Neural cell (in vitro differentiated cells): ENCODE measurements at regions not wholly inside any gene's neighbourhood (a gene's known extent, or its start where the extent isn't known, plus 50 kb on each side); places are given as distances from the start of the nearest gene placed in this dataset.

Experiments used
- H2AFZ ChIP-seq: fragments of 200-600, 300-800 bp; sonication (generic), shearing (Covaris generic); 2 replicates; pipeline ENCODE4 v1.6.0; 2014; ENCODE audit warnings: low read depth, mild to moderate bottlenecking, antibody characterized with exemption, low read length, moderate library complexity
- H3F3A ChIP-seq: fragments of 200-600 bp; shearing (Covaris generic); 2 replicates; pipeline ENCODE4 v1.6.1; 2016; ENCODE audit warnings: mild to moderate bottlenecking, moderate library complexity, mixed read lengths, antibody characterized with exemption, low read length; ENCODE audit not compliant: insufficient read depth, poor library complexity, severe bottlenecking
- H3K27ac ChIP-seq: fragments of 200-600, 300-800 bp; sonication (generic), shearing (Covaris generic); 2 replicates; pipeline ENCODE4 v1.5.1; 2014; ENCODE audit warnings: mild to moderate bottlenecking, low read length, moderate library complexity
- H3K27me3 ChIP-seq: fragments of 300-800, 200-600 bp; sonication (generic), shearing (Covaris generic); 2 replicates; pipeline ENCODE4 v1.6.0; 2014; ENCODE audit warnings: mild to moderate bottlenecking, low read depth, low read length, moderate library complexity; ENCODE audit not compliant: insufficient read depth
- H3K36me3 ChIP-seq: fragments of 300-800, 200-600 bp; sonication (generic), shearing (Covaris generic); 2 replicates; pipeline ENCODE4 v1.5.1; 2014; ENCODE audit warnings: mild to moderate bottlenecking, antibody characterized with exemption, low read length, moderate library complexity; ENCODE audit not compliant: insufficient read depth
- H3K4me2 ChIP-seq: fragments of 300-800, 200-600 bp; sonication (generic), shearing (Covaris generic); 2 replicates; pipeline ENCODE4 v1.6.0; 2014; ENCODE audit warnings: mild to moderate bottlenecking, low read length
- H3K4me3 ChIP-seq: fragments of 300-800, 200-600 bp; sonication (generic), shearing (Covaris generic); 2 replicates; pipeline ENCODE4 v1.5.1; 2014; ENCODE audit warnings: mild to moderate bottlenecking, low read length, moderate library complexity
- H3K79me2 ChIP-seq: fragments of 200-600 bp; shearing (Covaris generic); replicated peaks from 2 replicates; pipeline ENCODE4 v1.6.0; 2014; ENCODE audit warnings: mild to moderate bottlenecking, low read length, moderate library complexity; ENCODE audit not compliant: insufficient read depth
- H3K9ac ChIP-seq: fragments of 300-800, 200-600 bp; sonication (generic), shearing (Covaris generic); 2 replicates; pipeline ENCODE4 v1.6.1; 2016; ENCODE audit warnings: mild to moderate bottlenecking, low read length, mixed read lengths
- H3K9me2 ChIP-seq: fragments of 200-600 bp; shearing (Covaris generic); 2 replicates; pipeline ENCODE4 v1.6.1; 2016; ENCODE audit warnings: mild to moderate bottlenecking, low read length, mixed read lengths; ENCODE audit not compliant: insufficient read depth
- H3K9me3 ChIP-seq: fragments of 200-600, 300-800 bp; sonication (generic), shearing (Covaris generic); 2 replicates; pipeline ENCODE4 v1.6.1; 2016; ENCODE audit warnings: mild to moderate bottlenecking, mixed run types, low read length, moderate library complexity, mixed read lengths
- H4K20me1 ChIP-seq: fragments of 200-600 bp; shearing (Covaris generic); 2 replicates; pipeline ENCODE4 v1.6.1; 2016; ENCODE audit warnings: mild to moderate bottlenecking, mixed run types; ENCODE audit not compliant: insufficient read depth
- EP300 ChIP-seq: fragments of 450-650 bp; conservative IDR thresholded peaks from 2 replicates; pipeline ENCODE4 v1.6.1; 2014; ENCODE audit warnings: antibody characterized with exemption, mild to moderate bottlenecking, moderate library complexity; ENCODE audit not compliant: poor library complexity, severe bottlenecking
- MXI1 ChIP-seq: fragments of 450-650 bp; conservative IDR thresholded peaks from 2 replicates; pipeline ENCODE4 v1.6.1; 2014; ENCODE audit warnings: antibody characterized with exemption, mild to moderate bottlenecking; ENCODE audit not compliant: poor library complexity, severe bottlenecking
- RAD21 ChIP-seq: fragments of 450-650 bp; conservative IDR thresholded peaks from 2 replicates; pipeline ENCODE4 v1.6.1; 2014; ENCODE audit warnings: antibody characterized with exemption, mild to moderate bottlenecking, moderate library complexity
- SMC3 ChIP-seq: fragments of 450-650 bp; conservative IDR thresholded peaks from 2 replicates; pipeline ENCODE4 v1.6.1; 2014; ENCODE audit warnings: antibody characterized with exemption, mild to moderate bottlenecking, moderate library complexity; ENCODE audit not compliant: poor library complexity
- TAF1 ChIP-seq: IDR thresholded peaks from 2 replicates; pipeline ENCODE4 v1.6.1; 2012; ENCODE audit warnings: low read depth
- TF ChIP-seq, protein P1 (sequence below): fragments of 450-650 bp; IDR thresholded peaks from 2 replicates; pipeline ENCODE4 v1.5.1; 2014; ENCODE audit warnings: antibody characterized with exemption, mild to moderate bottlenecking, moderate library complexity; ENCODE audit not compliant: poor library complexity, severe bottlenecking

DNA sequence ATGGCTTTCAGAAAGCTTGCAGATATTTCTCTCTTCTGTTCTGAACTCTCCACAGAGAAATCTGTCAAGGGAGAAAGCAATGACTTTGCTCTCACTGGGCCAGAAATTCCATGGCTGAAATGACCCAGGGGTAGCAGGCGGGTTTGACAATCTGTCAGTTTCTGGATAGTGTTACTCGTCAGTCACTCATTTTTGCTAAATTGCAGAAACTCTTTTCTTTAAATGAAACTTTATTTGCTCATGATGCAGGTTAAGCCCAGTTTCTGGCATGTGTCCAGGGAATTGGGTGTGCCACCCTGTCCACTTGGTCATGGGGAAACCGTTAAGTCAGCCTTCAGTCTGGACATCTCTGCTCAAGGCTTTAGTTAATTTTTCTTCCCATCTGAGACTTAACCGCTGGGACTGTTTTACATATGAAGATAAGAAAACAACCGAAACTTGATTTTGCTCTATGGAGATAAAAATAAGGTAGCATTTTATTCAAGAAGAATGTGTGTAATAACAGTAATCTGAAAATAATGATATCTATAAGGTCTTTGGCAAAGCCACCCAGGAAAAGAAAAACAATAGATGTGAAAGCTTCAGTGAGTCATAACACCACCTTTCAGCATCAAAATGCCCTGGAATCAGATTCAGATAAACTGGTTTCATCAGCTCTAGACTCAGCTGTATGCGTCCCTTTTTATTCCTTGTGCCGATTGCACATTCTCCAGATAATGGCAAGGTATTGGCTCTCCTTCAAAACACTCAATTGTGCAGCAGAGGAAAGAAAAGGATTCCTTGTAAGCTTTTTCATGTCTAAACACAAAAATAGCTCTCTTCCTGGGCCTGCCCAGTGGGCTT, 308.3 kb downstream of the ZSWIM6 start:
- H3K9me3 ChIP-seq = no peaks in the 10 kb centered on the region
- H3K36me3 ChIP-seq = no peaks in the 10 kb centered on the region
- TF ChIP-seq SMC3 (no peak), MXI1 (no peak)
- H4K20me1 ChIP-seq = no peaks in the 10 kb centered on the region
- no peaks in the 10 kb centered on the region for H3F3A ChIP-seq
- no peak overlapping the region for H2AFZ ChIP-seq
- H3K27me3 ChIP-seq = no peaks in the 10 kb centered on the region
- no peaks in the 10 kb centered on the region for H3K79me2 ChIP-seq
- no peak overlapping the region for H3K4me2 ChIP-seq
- no peak overlapping the region for H3K4me3 ChIP-seq
- H3K9ac ChIP-seq = no peak overlapping the region
- no peaks in the 10 kb centered on the region for H3K9me2 ChIP-seq
- no peak overlapping the region for H3K27ac ChIP-seq

DNA sequence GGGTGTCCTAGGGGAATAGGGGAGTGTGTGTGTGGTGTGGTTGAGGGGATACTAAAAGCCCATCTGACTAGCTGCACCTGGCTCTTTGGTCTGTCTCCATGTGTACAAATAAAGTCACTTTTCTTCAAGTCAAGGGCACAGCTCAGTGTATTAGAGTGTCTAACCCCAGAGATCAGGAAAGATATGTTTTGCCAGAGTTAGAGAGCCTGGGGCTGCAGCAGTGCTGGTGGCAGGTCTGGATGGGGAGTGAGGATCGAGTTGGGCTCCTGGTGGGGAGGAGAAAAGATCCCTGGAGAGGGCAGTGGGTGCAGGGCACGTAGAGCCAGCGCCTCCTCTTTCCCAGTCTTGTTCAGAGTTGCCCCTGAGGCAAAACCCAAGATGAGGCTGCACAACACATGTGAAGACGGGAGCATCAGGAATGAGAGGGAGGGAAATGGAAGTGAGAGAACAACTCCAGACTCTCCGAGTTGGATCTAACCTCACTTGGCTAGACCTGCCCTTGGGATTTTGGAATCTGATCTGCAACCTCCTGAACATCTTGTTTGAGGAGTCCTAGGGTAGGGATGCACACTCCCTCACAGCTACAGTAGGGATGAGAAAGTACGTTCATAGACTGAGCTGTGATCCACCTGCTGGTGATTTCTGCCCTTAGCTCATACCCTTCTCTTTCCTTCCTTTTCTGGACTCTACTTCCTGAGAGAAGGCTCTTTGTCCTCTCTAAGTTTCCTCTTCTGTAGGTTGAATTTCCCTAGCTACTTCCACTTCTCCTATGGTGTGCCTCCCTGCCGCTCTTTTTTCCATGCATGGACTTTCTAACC, 309.9 kb downstream of the ZSWIM6 start:
- no peaks in the 10 kb centered on the region for H3K36me3 ChIP-seq

DNA sequence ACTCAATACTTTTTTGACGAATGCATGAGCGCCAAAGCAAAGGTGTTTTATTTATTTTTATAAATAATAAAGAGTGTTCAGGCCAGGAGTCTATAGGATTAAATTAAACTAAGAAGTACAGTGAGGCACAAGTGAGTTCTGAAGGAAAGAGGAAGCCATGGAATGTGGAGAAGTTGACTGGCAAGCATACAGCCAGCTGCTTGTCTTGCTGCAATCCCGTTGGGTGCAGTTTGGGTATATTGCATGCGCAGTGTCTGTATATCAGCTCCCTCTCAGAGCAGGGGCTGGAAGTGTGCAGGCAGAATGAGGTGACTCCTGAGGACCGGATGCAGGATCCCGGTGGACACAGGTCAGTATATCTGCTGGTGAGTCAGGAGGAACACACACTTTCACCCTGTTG, 315.6 kb downstream of the ZSWIM6 start:
- Histone ChIP-seq H3K4me2 (no peak overlapping the region), H3K27ac (no peak overlapping the region), H3K9me3 (no peaks in the 10 kb centered on the region), H3K79me2 (no peaks in the 10 kb centered on the region), H4K20me1 (no peaks in the 10 kb centered on the region), H3K4me3 (no peak overlapping the region), H3F3A (no peaks in the 10 kb centered on the region), H3K27me3 (no peaks in the 10 kb centered on the region), H3K9me2 (no peaks in the 10 kb centered on the region), H2AFZ (no peak overlapping the region), H3K9ac (no peak overlapping the region), H3K36me3 (no peaks in the 10 kb centered on the region)
- TF ChIP-seq EP300 (no peak), TAF1 (no peak), SMC3 (no peak), MXI1 (no peak), RAD21 (no peak)
- TF ChIP-seq, protein P1, sequence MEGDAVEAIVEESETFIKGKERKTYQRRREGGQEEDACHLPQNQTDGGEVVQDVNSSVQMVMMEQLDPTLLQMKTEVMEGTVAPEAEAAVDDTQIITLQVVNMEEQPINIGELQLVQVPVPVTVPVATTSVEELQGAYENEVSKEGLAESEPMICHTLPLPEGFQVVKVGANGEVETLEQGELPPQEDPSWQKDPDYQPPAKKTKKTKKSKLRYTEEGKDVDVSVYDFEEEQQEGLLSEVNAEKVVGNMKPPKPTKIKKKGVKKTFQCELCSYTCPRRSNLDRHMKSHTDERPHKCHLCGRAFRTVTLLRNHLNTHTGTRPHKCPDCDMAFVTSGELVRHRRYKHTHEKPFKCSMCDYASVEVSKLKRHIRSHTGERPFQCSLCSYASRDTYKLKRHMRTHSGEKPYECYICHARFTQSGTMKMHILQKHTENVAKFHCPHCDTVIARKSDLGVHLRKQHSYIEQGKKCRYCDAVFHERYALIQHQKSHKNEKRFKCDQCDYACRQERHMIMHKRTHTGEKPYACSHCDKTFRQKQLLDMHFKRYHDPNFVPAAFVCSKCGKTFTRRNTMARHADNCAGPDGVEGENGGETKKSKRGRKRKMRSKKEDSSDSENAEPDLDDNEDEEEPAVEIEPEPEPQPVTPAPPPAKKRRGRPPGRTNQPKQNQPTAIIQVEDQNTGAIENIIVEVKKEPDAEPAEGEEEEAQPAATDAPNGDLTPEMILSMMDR = no peak

More for the DNA sequence above, 309.9 kb downstream of the ZSWIM6 start:
- Histone ChIP-seq H3K4me3 (no peak overlapping the region), H3K27ac (no peak overlapping the region), H3K9me3 (no peaks in the 10 kb centered on the region), H3K79me2 (no peaks in the 10 kb centered on the region), H4K20me1 (no peaks in the 10 kb centered on the region), H3F3A (no peaks in the 10 kb centered on the region), H3K27me3 (no peaks in the 10 kb centered on the region), H3K9me2 (no peaks in the 10 kb centered on the region), H3K4me2 (no peak overlapping the region), H3K9ac (no peak overlapping the region), H2AFZ (no peak overlapping the region)
- no peak for TF ChIP-seq EP300
- TF ChIP-seq, protein P1 = no peak
- TF ChIP-seq SMC3 = no peak
